Astrocyte of the cerebellum (primary cell): ENCODE measurements at regions not wholly inside any gene's neighbourhood (a gene's known extent, or its start where the extent isn't known, plus 50 kb on each side); places are given as distances from the start of the nearest gene placed in this dataset.
A peak's percentile ranks its signal among the peaks of the same experiment; 100 is the strongest.

ENCODE experiments used
- DNase-seq: peaks from one replicate; pipeline ENCODE4 v3.0.0-alpha.2; 2011; ENCODE audit warnings: low read depth
- H3K4me3 ChIP-seq: 2 replicates; pipeline ENCODE4 v1.5.1; 2011; ENCODE audit warnings: mild to moderate bottlenecking, low read depth, low read length, moderate library complexity
- CTCF ChIP-seq: IDR thresholded peaks from 2 replicates; pipeline ENCODE4 v1.5.1; 2012; ENCODE audit warnings: low read length, low read depth, moderate library complexity, mild to moderate bottlenecking; ENCODE audit errors: missing control alignments
- in situ Hi-C: cut with HindIII; loops from 2 replicates; pipeline ENCODE4 v1.10.0; 2017; ENCODE audit warnings: low sequenced_read_pairs

DNA sequence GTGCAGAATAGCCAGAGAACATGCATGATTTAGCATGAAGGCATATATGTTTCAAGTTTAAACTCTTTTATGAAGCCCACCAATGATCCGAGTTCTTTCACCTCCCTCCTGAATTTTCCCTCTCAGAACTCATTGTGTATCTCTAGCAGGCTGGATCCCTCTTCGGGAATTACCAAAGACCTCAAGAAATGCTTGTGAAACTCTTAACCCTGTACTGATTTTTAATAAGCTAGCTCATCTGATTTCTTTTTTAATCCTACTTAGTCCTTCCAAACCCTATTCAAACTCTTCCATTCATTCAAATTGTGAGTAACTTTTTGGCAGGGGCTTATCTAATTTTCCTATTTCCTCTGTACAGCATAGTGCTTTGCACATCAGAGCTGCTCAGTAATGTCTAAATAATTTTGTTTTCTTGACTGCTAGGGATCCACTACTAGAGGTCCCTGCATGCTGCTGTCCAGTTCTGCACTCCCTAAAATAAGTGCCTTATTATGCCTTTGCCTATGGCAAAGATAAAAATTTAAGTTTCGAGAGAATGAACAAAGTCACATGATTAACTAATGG, 723.8 kb downstream of the CDH11 start:
- no peak for DNase-seq
- no peak overlapping the region for H3K4me3 ChIP-seq
- no peak for TF ChIP-seq CTCF
- in situ Hi-C loops = no loop called here

- DNase-seq = no peak
- no peak for TF ChIP-seq CTCF
- in situ Hi-C loops = no loop called here
- no peak overlapping the region for H3K4me3 ChIP-seq
Measured at GRCh38 chr16:64397042-64397441, 724.8 kb downstream of the CDH11 start.

DNA sequence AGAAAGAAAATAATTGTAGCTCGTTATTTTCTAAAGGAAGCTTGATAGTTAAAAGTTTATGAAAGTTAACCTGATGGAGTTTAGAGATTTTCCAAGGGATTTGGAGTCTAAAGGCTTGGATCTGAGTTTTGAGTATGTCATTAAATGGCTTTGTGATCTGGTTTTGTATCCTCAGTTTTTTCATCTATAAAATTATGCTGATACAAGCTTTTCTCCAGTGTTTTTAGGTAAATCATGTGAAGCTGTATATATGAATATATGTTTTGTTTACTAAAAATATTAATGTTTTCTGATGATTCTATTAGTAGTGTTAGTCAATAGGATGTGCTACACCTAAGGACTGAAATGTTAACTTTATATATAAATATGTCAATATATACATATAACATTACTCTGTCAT, 727.8 kb downstream of the CDH11 start:
- in situ Hi-C loops = no loop called here
- H3K4me3 ChIP-seq = no peak overlapping the region
- no peak for TF ChIP-seq CTCF
- no peak for DNase-seq

DNA sequence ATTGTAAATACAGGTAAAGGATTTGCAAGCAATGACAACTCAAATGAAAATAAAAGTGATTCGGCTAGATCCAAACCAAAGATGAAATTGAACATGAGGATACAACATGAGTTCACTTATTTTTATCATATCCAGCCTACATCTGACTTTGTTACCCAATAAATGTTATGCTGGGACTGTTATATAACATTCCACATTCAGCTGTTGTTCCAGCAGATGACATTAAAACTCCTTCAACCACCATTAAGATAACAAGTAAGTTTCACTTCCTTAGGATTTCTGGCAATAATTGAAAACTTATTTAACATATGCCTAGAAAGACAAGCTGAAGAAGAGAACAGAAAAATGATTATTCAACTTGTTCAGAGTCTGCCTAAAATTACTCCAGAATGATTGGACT, 729.4 kb downstream of the CDH11 start:
- DNase-seq = no peak
- in situ Hi-C loops = no loop called here
- H3K4me3 ChIP-seq = no peak overlapping the region
- no peak for TF ChIP-seq CTCF

GRCh38 chr16:64391063-64391600, 730.7 kb downstream of the CDH11 start:
- DNase-seq = no peak
- no peak for TF ChIP-seq CTCF
- in situ Hi-C loops = no loop called here
- H3K4me3 ChIP-seq = peak overlapping the region; percentile 4

GRCh38 chr16:64390102-64390501, 731.8 kb downstream of the CDH11 start:
- TF ChIP-seq CTCF = no peak
- H3K4me3 ChIP-seq = no peak overlapping the region
- in situ Hi-C loops = no loop called here
- DNase-seq = no peak
